ENCODE measurements at regions not wholly inside any gene's neighbourhood (a gene's known extent, or its start where the extent isn't known, plus 50 kb on each side); places are given as distances from the start of the nearest gene placed in this dataset.
"Not testable (repeated sequence)": the region's sequence is repeated elsewhere in the genome, so short reads cannot be mapped to it uniquely, and the experiment has no call there.

DNA sequence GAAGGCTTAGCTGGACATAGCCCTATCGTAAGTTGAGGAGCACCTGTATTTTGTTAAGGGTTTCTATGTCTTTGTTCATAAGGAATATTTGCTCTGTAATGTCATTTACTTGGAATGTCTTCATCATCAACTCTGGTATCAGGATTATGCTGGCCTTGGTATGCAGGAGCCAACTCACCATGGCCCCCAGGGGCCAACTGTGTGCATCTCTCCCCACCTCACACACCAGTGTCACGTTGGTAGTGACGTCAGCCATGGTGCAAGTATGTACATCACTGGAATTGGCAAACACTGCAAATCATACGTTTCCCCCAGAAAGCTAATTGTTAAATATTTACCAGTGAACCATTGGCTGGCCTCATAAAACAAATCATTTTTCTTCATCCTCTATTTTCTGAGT, 70.8 kb downstream of the YTHDF1 start:
- no peak for DNase-seq

DNA sequence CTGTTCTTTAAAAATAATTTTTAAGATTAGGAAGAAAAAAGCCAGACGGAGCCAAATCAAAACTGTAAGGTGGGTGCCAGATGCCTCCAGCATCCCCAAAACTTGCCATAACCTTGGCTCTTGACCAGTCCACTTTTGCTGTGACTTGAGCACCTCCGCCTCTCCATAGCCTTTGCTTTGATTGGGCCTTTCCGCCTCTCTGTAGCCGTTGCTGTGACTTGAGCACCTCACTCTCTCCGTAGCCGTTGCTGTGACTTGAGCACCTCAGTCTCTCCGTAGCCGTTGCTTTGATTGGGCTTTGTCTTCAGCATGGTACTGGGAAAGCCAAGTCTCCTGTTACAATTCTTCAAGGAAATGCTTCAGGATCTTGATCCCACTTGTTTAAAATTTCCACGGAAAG, 73.0 kb downstream of the YTHDF1 start:
- no peak for DNase-seq

DNA sequence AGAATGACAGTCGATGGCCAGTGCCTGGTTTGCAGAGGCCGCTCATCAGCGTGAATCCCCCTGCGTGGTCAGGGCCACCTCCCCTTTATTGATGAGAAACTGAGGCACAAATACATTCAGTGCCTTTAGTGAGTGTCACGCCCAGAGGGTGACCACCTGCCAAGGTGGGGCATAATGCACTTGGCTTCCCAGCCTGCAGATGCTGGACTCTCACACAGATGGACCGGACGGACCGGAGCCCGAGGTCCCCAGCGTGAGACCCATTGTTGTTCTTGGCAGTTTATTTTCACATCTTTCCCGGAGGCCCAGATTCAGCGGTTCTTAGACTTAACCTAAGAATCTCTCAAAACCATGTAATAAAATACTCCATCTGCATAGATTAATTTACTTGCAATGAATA, 74.4 kb downstream of the YTHDF1 start:
- no peak for DNase-seq

DNA sequence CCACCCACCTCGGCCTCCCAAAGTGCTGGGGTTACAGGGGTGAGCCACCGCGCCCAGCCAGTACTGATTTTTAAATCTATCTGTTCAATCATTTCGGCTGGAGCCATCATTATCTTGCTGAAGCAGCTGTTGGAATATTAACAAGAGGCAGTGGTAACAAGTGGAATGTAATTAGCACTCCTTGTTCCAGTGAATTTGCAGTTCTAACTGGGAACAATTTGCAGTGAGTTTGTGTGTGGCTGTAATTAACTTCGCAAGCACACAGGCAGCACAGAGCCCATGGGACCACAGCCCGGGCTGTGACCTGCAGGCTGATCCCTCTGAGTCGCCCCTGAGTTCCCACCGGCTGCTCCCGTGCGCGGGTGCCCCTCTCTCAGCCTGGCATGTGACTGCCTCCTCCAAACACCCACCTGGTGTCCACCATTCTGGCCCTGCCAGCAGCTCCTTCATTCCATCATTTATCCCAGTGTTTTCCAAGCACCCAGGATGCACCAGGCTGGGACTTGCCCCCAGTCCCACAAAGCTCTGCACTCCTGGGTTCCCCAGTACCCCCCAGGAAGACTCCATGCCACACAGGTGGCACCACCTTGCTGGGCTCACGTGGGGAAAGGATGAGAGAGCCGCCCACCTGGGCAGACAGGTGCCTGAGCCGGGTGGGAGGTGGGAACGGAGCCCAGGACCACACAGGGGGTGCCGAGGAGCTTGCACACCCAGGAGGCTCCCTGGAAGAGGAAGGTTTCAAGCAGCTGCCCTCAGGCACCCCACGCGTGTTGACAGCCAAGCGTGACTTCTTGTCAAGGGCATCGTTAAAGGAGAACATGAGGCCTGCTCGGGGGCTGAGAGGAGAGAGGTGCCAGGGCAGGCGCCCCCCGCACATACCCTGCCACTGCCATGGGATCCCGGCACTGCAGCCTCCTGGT, 75.2 kb downstream of the YTHDF1 start:
- no peak for DNase-seq

DNA sequence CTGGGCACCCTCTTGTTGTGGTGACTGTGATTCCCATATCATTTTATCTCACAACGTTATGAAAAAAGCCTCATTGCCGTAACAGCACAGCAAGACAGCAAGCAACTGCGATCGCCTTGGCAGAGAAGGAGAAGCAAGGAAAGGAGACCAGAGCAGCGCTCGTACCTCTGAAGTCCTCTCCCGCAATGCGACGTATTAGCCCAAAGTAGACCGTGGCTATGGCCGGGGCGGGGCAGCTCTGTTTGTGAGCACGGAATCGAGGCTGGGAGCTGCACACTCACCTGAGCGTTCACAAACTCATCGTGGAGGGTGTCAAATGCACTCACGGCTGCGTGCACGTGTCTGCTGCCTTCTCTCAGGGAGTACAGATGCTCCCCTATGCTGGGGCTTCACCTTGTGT, 76.1 kb downstream of the YTHDF1 start:
- no peak for DNase-seq

DNA sequence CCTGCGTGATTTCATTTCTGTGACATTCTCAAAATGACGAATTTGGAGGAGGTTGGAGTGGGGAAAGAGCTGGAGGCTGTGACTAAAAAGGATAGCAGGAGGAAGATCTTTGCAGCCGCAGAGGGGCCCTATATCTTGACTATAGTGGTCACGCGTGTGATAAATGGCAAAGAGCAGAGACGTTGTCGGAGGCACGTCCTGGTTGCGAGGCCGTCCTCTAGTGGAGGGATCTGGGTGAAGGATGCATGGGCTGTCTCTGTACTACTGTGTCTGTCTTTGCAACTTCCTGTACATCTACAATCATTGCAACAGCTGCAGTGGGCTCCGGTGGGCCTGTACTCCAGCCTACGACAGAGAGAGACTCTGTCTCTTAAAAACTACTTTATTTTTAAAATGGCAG, 76.6 kb downstream of the YTHDF1 start:
- DNase-seq: no peak

DNA sequence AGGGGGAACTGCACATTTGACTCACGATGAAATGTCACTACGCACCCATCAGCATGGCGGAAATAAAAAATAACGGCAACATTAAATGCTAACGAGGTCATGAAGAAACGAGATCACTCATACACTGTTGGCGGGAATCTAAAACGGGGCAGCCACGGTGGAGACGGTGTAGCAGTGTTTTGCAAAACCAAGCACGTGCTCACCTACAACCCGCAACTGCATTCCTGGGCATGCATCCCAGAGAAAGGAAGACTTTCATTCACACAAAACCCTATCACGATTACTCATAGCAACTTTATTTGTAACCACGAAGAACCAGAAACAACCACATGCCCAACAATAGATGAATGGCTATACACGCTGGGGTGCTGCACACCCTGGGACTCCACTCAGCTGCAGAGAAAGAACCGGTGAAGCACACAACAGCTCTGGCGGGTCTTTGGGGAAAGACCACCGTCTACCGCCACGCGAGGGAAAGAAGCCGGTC, 77.0 kb downstream of the YTHDF1 start:
- no peak for DNase-seq

DNA sequence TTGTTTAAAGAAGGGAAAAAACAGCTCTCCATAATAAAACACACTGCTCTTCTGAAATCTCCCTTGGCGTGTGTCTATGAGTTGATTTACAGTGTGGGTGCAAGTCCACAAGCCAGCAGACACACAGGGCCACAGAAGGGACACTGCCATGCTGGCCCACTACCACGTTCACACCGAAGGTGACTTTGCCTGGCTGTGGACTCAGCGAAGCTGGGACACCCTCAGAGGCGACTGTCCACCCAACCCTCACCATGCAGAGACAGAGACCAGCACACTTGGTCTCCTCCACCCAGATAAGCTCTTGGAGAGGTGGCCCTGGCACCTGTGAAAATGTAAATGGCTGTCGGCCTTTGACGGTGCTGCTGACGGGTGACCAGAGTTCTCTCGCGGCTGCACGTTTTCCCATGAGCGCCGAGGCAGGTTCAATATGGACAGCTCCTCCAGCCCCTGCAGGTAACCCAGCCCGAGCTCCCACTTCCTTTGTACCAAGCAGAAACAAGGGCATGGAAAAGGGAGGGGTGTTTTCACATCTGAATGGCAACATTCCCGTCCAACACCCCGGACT, 78.0 kb downstream of the YTHDF1 start:
- DNase-seq: no peak

DNA sequence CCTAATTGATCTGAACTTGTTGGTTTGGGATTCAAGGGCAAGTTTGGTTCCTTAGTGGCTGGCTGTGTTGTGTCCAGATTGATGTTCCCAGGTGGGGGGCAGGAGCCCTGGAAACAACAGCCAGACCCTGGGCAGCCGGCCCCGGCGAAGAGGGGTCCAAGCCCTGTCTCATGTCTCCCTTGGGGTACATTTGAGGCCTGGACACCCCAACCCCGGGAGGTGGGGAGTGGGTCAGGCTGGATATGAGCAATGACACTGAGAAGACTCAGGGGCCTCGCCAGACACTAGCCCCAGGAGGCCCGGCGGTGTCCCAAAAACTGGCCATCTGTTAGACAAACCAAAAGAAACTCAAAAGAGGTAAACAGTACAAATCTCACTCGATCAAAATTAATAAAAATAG, 79.6 kb downstream of the YTHDF1 start:
- DNase-seq: no peak

DNA sequence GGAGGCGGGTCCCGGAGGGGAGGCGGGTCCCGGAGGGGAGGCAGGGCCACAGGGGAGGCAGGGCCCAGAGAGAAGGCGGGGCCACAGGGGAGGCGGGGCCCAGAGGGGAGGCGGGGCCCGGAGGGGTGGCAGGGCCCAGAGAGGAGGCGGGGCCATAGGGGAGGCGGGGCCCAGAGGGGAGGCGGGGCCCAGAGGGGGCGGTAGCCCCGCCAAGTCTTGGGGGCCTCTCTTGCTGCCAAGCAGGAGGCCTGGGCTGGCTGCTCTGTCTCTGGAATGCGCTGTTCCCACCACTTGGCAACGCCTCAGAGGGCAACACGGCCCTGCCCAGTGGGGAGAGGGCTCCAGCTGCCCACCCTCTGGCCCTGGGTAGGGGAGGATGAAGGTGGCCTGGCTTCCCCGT, 80.5 kb downstream of the YTHDF1 start:
- no peak for DNase-seq

DNA sequence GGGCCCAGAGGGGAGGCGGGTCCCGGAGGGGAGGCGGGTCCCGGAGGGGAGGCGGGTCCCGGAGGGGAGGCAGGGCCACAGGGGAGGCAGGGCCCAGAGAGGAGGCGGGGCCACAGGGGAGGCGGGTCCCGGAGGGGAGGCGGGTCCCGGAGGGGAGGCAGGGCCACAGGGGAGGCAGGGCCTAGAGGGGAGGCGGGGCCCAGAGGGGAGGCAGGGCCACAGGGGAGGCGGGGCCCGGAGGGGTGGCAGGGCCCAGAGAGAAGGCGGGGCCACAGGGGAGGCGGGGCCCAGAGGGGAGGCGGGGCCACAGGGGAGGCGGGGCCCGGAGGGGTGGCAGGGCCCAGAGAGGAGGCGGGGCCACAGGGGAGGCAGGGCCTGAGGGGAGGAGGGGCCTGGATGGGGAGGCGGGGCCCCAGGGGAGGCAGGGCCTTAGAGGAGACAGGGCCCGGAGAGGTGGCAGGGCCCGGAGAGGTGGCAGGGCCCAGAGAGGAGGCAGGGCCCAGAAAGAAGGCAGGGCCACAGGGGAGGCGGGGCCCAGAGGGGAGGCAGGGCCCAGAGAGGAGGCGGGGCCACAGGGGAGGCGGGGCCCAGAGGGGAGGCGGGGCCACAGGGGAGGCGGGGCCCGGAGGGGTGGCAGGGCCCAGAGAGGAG, 81.1 kb downstream of the YTHDF1 start:
- DNase-seq: not testable (repeated sequence)

DNA sequence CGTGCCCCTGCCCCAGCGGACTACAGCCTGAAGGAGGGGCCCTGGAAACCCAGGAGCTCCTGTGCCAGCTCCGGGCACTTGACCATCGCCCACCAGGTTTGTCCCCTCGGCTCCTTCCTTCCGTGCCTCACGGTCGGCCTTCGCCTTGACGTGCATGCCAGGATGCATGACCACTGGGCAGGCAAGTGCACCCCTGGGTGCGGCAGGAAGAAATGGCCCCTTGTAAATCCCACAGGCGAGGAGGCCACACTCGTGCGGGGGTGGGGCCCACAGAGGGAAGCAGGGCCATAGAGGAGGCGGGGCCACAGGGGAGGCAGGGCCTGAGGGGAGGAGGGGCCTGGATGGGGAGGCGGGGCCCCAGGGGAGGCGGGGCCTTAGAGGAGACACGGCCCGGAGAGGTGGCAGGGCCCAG, 81.7 kb downstream of the YTHDF1 start:
- DNase-seq: no peak

DNA sequence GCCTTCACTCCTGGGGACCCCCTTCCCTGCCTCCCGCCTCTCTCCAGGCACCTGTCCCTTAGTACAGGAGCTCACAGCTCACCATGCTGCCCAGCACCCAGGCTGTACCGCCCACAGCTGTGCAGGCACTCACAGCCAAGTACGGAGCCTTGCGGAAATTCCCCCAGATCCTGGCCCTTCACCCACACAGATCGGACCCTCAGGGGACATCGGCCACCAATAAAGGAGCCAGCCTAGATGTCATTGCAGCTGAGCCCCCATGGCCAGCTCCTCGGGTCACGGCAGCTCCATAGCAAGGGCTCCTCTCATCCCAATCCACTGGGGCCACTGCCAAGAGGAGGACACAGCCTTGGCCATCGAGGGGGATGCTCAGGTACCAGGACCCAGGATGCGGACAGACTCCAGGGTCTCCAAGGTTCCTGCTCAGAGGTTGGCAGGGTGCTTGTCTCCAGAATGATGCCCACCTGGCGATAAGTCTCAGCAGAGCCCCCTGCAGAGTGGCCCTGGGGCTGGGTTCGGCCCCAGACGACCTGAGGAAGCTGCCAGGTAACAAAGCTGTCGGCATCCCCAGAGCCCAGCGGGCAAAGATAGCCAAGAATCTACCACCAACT, 82.3 kb downstream of the YTHDF1 start:
- no peak for DNase-seq

DNA sequence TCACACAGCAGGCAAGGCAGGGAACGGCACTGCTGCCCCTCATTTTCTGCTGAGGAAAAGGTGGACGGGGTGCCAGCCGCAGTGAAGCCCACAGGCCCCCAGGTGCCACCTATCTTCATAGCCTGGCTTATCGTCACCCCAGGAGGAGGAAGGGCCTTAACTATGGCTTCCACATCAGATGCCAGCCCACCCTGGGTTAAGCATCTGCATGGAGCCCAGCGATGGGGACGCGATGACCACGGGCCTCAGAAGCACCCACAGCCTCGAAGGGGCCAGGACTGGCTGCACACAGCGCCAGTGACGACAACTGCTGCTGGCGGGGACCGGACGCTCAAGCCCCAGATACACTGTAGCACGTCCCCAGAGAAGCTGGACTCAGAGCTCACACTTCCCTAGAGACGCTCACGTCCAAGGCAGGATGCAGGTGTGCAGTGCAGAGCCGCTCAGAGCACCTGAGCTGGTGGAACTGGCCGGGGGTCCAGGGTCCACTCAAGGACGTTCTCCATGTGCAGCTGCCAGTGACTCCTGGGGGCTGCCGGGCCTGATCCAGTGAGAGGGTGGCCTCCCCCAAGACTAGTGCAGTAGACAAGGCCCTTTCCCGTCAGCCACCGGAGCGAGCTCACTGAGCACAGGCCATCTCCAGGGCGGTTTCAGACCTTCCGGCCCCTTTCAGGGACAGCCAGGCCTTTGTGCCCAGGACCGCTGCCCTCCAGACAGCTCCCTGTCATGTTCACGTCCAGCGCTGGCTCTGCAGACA, 83.0 kb downstream of the YTHDF1 start:
- DNase-seq: no peak

DNA sequence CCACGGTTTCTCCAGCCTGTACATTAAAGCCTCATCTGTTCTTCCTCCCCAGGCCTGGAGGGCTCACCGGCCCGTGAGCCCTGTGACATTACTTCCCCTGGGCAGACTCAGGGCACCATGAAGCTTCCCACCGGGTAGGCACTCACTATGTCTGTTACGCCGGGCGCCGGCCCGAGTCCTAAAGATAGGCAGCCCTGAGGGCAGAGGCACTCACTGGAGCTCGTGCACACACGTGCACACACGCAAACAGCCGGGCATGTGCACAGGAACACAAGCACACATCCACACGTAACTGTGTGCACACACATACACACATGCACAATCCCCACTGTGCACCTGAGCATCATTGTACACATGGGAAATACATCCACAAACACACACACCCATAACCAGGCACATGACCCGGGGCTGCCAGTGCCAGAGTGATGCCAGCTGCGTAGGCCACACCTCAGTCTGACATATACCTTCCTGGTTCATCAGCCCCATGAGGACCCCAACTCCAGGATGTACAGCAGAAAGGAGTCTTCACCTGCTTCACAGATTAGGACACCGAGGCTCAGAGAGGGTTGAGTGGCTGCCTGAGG, 83.7 kb downstream of the YTHDF1 start:
- DNase-seq: no peak

DNA sequence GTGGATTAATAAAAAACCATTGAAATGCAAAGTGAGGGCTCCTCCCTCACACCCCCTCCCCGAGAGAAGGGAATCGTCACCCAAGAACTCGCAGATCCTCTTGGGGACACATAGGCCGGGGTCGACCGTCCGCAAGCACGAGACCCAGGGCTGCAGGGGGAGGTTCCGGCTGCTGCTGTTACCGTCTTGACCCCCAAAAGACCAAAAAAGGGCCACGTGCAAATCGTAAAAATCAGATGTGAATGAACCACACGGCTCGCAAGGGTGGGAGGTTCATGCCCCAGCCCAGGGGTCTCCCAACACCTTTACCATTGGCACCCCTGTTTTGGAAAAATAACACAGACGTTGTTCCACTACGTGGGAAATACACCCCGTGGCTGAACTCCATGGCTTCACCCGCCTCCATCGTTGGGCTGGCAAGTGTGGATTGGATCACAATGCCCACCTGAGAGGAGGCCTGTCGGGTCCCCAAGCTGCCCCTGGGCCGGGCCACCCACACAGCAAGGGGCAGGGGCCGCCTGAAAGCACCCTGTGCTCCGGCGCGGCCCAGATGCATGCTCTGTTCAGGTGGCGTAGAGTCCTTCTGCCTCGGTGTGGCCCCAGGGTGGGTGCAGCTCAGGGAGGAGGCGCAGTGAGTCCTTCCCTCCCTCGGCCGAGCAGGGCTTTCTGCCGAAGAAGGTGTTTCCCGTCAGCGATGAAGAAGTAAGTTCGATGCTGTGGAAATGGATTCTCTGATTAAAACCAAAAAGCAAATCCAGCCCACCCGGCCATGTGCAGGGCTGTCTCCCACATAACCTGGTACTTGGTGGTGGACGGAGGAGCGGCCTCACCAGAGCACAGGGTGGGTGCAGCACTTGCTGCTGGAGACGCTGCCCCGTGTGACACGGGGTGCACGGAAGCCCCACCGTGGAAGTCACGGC, 85.0 kb downstream of the YTHDF1 start:
- DNase-seq: no peak

DNA sequence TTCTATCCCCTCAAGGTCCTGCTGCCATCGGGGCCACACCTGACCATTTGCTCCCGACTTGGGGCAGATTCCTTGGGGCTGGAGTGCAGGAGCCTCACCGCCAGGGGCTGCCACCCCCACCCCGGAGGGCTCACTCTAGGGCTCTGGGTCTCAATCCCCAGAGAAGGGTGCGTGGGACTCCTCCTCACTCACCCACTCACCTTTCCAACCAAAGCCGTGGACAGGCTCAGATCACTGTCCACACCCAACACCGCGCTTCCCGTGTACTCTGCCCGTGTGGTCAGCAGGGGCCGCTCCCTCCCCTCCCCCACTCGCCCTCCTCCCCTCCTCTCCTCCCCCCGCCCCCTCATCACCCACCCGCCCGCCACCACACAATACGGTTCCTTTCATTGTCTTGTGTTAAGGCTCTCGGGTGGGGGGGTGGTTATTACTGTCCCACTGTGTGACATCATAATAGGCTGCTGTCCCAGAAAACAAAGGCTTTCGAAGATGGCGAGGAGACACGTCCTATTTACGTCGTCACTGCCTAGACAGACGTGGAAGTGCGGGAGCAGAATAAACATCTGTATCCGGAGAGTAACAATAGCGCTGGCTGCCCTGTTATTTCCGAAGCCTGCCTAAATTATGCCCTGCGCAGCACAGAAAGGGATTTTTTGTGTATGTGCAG, 85.8 kb downstream of the YTHDF1 start:
- no peak for DNase-seq

DNA sequence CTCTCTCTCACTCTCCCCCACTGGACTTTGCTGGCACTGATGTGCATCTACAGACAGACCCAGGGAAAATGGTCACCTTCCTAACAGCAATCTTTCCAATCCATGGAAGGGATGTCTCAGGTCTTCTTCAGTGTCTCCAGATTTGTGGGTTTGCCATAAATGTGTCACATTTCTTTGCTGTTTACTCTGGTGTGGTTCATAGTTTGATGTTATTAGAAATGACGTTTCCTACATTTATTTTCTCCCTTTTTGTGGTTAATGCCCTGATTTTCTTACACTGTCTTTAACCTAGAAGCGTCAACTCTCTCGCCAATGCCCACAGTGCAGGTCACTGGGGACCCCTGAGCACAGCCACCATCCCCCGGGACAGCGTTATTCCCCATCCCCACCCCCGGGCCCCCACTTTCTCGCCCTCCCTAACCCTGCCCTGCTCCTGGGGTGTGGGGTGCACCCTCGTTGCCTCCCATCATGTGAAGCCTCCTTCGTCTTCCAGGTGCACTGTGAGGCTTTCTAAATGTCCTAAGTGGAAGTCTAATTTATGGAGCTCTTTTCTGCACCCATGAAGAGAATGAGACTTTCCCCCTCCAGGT, 86.5 kb downstream of the YTHDF1 start:
- no peak for DNase-seq

DNA sequence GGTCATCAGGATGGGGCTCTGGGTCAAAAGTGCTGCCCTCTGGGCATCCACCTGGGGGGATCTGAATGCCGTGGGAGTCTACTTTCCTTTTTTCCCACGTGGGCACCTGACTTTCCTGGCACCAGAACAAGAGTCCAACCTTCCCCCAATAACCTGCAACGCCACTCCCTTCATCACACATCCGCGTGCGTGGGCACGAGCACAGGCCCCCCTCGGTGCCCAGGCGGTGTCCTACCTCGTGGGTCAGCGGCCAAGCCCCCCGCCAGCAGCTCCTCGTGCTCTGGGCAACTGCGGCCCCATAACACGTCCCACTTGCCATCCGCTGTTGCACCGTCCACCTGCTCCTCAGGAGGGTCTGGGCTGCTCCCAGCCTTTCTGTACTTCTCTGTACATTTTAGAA, 87.0 kb downstream of the YTHDF1 start:
- no peak for DNase-seq

DNA sequence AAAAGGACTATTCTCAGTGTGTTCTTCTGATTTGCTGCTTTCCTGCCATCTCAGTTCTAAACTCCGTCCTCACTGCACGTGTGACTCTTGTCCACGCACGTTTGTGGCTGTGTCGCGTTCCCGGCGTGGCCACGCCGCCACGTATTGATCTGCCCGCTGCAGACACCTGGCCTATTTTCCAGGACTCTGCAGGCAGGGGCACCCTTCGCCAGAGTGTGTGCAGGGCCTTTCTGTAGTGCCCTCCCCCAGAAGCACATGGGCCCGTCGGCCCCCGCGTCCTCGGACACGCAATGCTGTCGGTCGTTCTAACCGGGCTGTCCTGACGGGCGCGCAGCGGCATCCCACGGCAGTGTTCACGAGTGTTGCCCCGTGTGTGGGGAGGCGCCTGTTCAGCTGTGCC, 87.6 kb downstream of the YTHDF1 start:
- DNase-seq: no peak

All from CD4-positive, alpha-beta T cell treated with Interleukin-4 for 4 hours (primary cell).